ENCODE measurements at regions not wholly inside any gene's neighbourhood (a gene's known extent, or its start where the extent isn't known, plus 50 kb on each side); places are given as distances from the start of the nearest gene placed in this dataset.

- H3K27ac ChIP-seq = no peak overlapping the region
- H3K4me1 ChIP-seq = no peaks in the 10 kb centered on the region
- H3K27me3 ChIP-seq = no peaks in the 10 kb centered on the region
- TF ChIP-seq POLR2A (IDR thresholded peaks at IDR 0.05) = no peak
- TF ChIP-seq CTCF (IDR thresholded peaks at IDR 0.05) = no peak
- H3K4me3 ChIP-seq = no peak overlapping the region
- 14% methylated on average over 2 of the region's 2 CpGs for WGBS (ENCODE audit: insufficient coverage, low coverage, low lambda C conversion rate, missing lambda C conversion rate)
- ATAC-seq (no peak), DNase-seq (no peak)
- no peaks in the 10 kb centered on the region for H3K9me3 ChIP-seq
- intact Hi-C loops (cut with DNase I) = no loop called here
- no peaks in the 10 kb centered on the region for H3K36me3 ChIP-seq
Observed at GRCh38 chrX:126695375-126695896, 124.1 kb upstream of the PRR32 start.

DNA sequence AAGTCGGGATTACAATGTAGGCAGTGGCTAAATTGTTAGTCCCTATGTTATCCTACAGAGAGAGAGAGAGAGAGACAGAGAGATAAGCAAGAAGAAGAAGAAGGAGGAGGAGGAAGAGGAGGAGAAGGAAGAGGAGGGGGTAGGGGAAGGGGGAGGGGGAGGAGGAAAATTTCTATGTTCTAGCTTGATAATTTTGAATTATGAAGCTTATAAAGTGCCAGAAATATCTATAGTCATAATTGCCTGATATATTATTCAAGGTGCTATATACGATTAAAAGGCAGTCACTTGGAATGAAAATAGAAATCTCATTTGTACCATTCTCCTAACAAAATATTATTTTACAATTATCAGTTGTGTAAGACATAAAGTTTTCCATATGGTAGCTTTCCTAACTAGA lies 122.4 kb upstream of the PRR32 start:
- no peaks in the 10 kb centered on the region for H3K27me3 ChIP-seq
- 33% methylated on average over 2 of the region's 2 CpGs for WGBS (ENCODE audit: insufficient coverage, low coverage, low lambda C conversion rate, missing lambda C conversion rate)
- TF ChIP-seq POLR2A (IDR thresholded peaks at IDR 0.05) = no peak
- TF ChIP-seq CTCF (IDR thresholded peaks at IDR 0.05) = no peak
- intact Hi-C loops (cut with DNase I) = no loop called here
- no peak for DNase-seq
- H3K36me3 ChIP-seq = no peaks in the 10 kb centered on the region
- no peak for ATAC-seq
- no peak overlapping the region for H3K4me3 ChIP-seq
- no peaks in the 10 kb centered on the region for H3K4me1 ChIP-seq
- no peak overlapping the region for H3K27ac ChIP-seq
- H3K9me3 ChIP-seq = no peaks in the 10 kb centered on the region

GRCh38 chrX:126701380-126701779 lies 118.1 kb upstream of the PRR32 start:
- intact Hi-C loops (cut with DNase I) = no loop called here
- no peak for DNase-seq
- ATAC-seq = peak in 1 of 4 donors; percentile 26
- H3K36me3 ChIP-seq = no peaks in the 10 kb centered on the region
- TF ChIP-seq CTCF (IDR thresholded peaks at IDR 0.05) (no peak), POLR2A (IDR thresholded peaks at IDR 0.05) (no peak)
- no peaks in the 10 kb centered on the region for H3K4me1 ChIP-seq
- whole genome bisulfite sequencing (ENCODE audit: insufficient coverage, low coverage, low lambda C conversion rate, missing lambda C conversion rate) = 37% methylated on average over 2 of the region's 2 CpGs
- no peaks in the 10 kb centered on the region for H3K9me3 ChIP-seq
- H3K27ac ChIP-seq = no peak overlapping the region
- no peak overlapping the region for H3K4me3 ChIP-seq
- H3K27me3 ChIP-seq = no peaks in the 10 kb centered on the region

GRCh38 chrX:126718440-126718839 lies 101.1 kb upstream of the PRR32 start:
- ATAC-seq (no peak), DNase-seq (no peak)
- 9% methylated on average over 1 of the region's 1 CpG for WGBS (ENCODE audit: insufficient coverage, low coverage, low lambda C conversion rate, missing lambda C conversion rate)
- Histone ChIP-seq H3K27me3 (no peaks in the 10 kb centered on the region), H3K4me3 (no peak overlapping the region), H3K4me1 (no peaks in the 10 kb centered on the region), H3K9me3 (no peaks in the 10 kb centered on the region), H3K36me3 (no peaks in the 10 kb centered on the region), H3K27ac (no peak overlapping the region)
- no peak for TF ChIP-seq CTCF (IDR thresholded peaks at IDR 0.05)
- intact Hi-C loops (cut with DNase I) = no loop called here

GRCh38 chrX:126719208-126719607 lies 100.3 kb upstream of the PRR32 start:
- peak; percentile 51 to 86 (median 59) for ATAC-seq
- peak in 1 of 3 donors; percentile 39 for DNase-seq
- H3K36me3 ChIP-seq = no peaks in the 10 kb centered on the region
- TF ChIP-seq CTCF (IDR thresholded peaks at IDR 0.05) (no peak), POLR2A (IDR thresholded peaks at IDR 0.05) (no peak)
- intact Hi-C loops (cut with DNase I) = no loop called here
- H3K27me3 ChIP-seq = no peaks in the 10 kb centered on the region
- 18% methylated on average over 1 of the region's 1 CpG for WGBS (ENCODE audit: insufficient coverage, low coverage, low lambda C conversion rate, missing lambda C conversion rate)
- no peaks in the 10 kb centered on the region for H3K4me1 ChIP-seq
- H3K27ac ChIP-seq = no peak overlapping the region
- no peaks in the 10 kb centered on the region for H3K9me3 ChIP-seq
- H3K4me3 ChIP-seq = no peak overlapping the region

Data from right lobe of liver (tissue), 6 donors.